ENCODE measurements at regions not wholly inside any gene's neighbourhood (a gene's known extent, or its start where the extent isn't known, plus 50 kb on each side); places are given as distances from the start of the nearest gene placed in this dataset.

- H2AFZ ChIP-seq (ENCODE audit: control insufficient read depth, low read depth, low read length), result no peak overlapping the region
- no peak overlapping the region for H3K4me2 ChIP-seq (ENCODE audit: control insufficient read depth, insufficient read depth)
- H3K9me3 ChIP-seq (replicated peaks; ENCODE audit: control insufficient read depth, insufficient read depth, low read length), result no peaks in the 10 kb centered on the region
- H3K27ac ChIP-seq (ENCODE audit: control insufficient read depth, insufficient read depth), result no peak overlapping the region
- 33% methylated on average over 9 of the region's 9 CpGs for WGBS (ENCODE audit: insufficient coverage, insufficient replicate concordance, low lambda C conversion rate, missing lambda C conversion rate)
- ATAC-seq, result no peak
- no peak for TF ChIP-seq SREBF2 (IDR thresholded peaks at IDR 0.05; ENCODE audit: low read length)
- no peak for TF ChIP-seq KDM1A (IDR thresholded peaks at IDR 0.05; ENCODE audit: borderline replicate concordance)
- no peak for TF ChIP-seq CBX5 (IDR thresholded peaks at IDR 0.05; ENCODE audit: low read depth)
- TF ChIP-seq HCFC1 (IDR thresholded peaks at IDR 0.05; ENCODE audit: low read length), result no peak
- TF ChIP-seq JUND (IDR thresholded peaks at IDR 0.05; ENCODE audit: low read depth, low read length), result no peak
- TF ChIP-seq, protein P1, sequence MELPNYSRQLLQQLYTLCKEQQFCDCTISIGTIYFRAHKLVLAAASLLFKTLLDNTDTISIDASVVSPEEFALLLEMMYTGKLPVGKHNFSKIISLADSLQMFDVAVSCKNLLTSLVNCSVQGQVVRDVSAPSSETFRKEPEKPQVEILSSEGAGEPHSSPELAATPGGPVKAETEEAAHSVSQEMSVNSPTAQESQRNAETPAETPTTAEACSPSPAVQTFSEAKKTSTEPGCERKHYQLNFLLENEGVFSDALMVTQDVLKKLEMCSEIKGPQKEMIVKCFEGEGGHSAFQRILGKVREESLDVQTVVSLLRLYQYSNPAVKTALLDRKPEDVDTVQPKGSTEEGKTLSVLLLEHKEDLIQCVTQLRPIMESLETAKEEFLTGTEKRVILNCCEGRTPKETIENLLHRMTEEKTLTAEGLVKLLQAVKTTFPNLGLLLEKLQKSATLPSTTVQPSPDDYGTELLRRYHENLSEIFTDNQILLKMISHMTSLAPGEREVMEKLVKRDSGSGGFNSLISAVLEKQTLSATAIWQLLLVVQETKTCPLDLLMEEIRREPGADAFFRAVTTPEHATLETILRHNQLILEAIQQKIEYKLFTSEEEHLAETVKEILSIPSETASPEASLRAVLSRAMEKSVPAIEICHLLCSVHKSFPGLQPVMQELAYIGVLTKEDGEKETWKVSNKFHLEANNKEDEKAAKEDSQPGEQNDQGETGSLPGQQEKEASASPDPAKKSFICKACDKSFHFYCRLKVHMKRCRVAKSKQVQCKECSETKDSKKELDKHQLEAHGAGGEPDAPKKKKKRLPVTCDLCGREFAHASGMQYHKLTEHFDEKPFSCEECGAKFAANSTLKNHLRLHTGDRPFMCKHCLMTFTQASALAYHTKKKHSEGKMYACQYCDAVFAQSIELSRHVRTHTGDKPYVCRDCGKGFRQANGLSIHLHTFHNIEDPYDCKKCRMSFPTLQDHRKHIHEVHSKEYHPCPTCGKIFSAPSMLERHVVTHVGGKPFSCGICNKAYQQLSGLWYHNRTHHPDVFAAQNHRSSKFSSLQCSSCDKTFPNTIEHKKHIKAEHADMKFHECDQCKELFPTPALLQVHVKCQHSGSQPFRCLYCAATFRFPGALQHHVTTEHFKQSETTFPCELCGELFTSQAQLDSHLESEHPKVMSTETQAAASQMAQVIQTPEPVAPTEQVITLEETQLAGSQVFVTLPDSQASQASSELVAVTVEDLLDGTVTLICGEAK (IDR thresholded peaks at IDR 0.05; ENCODE audit: borderline replicate concordance), result no peak
- TF ChIP-seq CREB1 (IDR thresholded peaks at IDR 0.05; ENCODE audit: low read depth), result no peak
- no peak for TF ChIP-seq MTA2 (IDR thresholded peaks at IDR 0.05; ENCODE audit: low read depth)
- no peak overlapping the region for H3K9ac ChIP-seq (ENCODE audit: control insufficient read depth, insufficient read depth, low read length)
- no peak overlapping the region for H3K4me3 ChIP-seq
- intact Hi-C loops (cut with micrococcal nuclease; ENCODE audit: unreplicated experiment) (no loop called here), in situ Hi-C loops (cut with MboI) (no loop called here)
- no peaks in the 10 kb centered on the region for H3K79me2 ChIP-seq (ENCODE audit: control insufficient read depth, insufficient read depth, low read length)
- BruUV-seq (replicated peaks), result no TSS peak
- no peaks in the 10 kb centered on the region for H3K4me1 ChIP-seq (ENCODE audit: control insufficient read depth, insufficient read depth, low read length)
- ChIA-PET SMC1A (ENCODE audit: uncharacterized antibody, unreplicated experiment) (no interaction called here), RAD21 (ENCODE audit: unreplicated experiment) (no interaction called here), CTCF (no interaction called here), POLR2A (no interaction called here)
- FAIRE-seq, result no peak
- no peaks in the 10 kb centered on the region for H3K27me3 ChIP-seq (replicated peaks in 1 of 2; ENCODE audit: control insufficient read depth in 2 of 2, insufficient read depth in 2 of 2, low read length in 1 of 2)
- no peaks in the 10 kb centered on the region for H4K20me1 ChIP-seq (ENCODE audit: control insufficient read depth, insufficient read depth)
- H3K36me3 ChIP-seq (ENCODE audit: control insufficient read depth in 2 of 2, insufficient read depth in 2 of 2, low read length in 1 of 2), result no peaks in the 10 kb centered on the region
- no peak for DNase-seq (ENCODE audit: low read depth, low spot score)
These were observed 625.6 kb downstream of the AACS start for GRCh38 chr12:125690841-125691240.
